H7 (cell line): ENCODE measurements at regions not wholly inside any gene's neighbourhood (a gene's known extent, or its start where the extent isn't known, plus 50 kb on each side); places are given as distances from the start of the nearest gene placed in this dataset.
A peak's percentile ranks its signal among the peaks of the same experiment; 100 is the strongest.
"Not testable (repeated sequence)": the region's sequence is repeated elsewhere in the genome, so short reads cannot be mapped to it uniquely, and the experiment has no call there.

Experiments used
- DNase-seq: peaks from one replicate; pipeline ENCODE4 v3.0.0; 2012
- H3K27me3 ChIP-seq: 2 replicates; pipeline ENCODE4 v1.6.0; 2011; ENCODE audit warnings: mild to moderate bottlenecking, low read length; ENCODE audit not compliant: control insufficient read depth, insufficient read depth
- H3K36me3 ChIP-seq: replicated peaks from 2 replicates; pipeline ENCODE4 v1.5.1; 2011; ENCODE audit warnings: low read length; ENCODE audit not compliant: control insufficient read depth, insufficient read depth
- H3K4me3 ChIP-seq: 2 replicates; pipeline ENCODE4 v1.5.1; 2011; ENCODE audit warnings: low read depth, mild to moderate bottlenecking, control low read depth, low read length, moderate library complexity; ENCODE audit not compliant: insufficient read depth

DNA sequence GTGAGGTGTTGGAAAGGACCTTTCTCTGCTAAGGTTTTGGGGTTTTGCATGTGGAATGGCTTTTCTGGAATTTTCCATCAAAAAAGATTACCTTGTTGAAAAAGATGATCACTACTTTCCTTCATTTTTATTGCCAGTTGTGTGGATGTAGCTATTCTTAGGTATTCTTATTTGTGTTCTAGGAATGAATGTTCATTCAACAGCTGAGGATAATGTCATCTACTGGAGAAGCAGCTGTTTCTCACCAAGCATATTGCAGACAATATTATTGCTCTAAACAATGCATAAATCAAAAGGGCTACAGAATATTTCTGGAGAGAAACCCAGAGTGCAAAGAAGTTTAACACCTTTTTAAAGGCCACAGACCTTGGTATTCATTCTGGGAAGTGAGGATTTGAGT, 145.6 kb upstream of the CALCR start:
- no peak for DNase-seq
- Histone ChIP-seq H3K36me3 (no peaks in the 10 kb centered on the region), H3K4me3 (no peak overlapping the region), H3K27me3 (no peaks in the 10 kb centered on the region)

GRCh38 chr7:93719546-93719945, 145.0 kb upstream of the CALCR start:
- Histone ChIP-seq H3K27me3 (no peaks in the 10 kb centered on the region), H3K36me3 (no peaks in the 10 kb centered on the region), H3K4me3 (no peak overlapping the region)
- no peak for DNase-seq

DNA sequence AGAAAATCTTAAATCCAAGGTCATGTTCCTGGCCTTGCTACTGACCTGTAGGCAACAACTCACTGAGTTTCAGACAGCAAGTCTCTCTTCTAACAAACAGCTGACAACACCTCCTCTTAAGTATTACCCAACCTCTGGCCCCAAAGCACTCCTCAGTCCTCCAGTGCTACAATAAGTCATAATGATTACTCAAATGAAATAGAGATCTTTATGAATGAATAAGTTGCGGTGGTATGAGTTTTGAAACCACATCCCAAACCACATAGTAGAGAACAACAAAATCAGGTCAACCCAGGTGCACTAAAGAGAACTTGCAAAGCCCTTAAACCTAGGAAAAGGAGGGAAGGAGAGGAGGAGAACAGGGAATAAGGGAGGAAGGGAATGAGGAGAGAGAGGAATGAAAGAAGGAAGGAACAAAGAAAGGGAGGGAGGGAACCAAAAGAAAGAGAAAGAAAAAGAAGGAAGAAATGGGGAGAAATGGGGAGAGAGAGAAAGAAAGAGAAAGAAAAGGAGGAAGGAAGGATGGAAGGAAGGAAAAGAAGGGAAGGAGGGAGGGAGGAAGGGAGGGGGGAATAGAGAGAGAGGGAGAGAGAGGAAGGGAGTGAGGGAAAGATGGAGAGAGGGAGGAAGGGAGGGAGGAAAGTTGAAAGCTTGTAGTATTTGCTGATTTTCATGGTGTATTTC, 142.8 kb upstream of the CALCR start:
- DNase-seq, result no peak
- no peaks in the 10 kb centered on the region for H3K36me3 ChIP-seq

GRCh38 chr7:93715234-93715633, 140.7 kb upstream of the CALCR start:
- Histone ChIP-seq H3K4me3 (no peak overlapping the region), H3K36me3 (no peaks in the 10 kb centered on the region), H3K27me3 (no peaks in the 10 kb centered on the region)
- peak; percentile 32 for DNase-seq

More for the DNA sequence above, 142.8 kb upstream of the CALCR start:
- Histone ChIP-seq H3K27me3 (no peaks in the 10 kb centered on the region), H3K4me3 (no peak overlapping the region)

DNA sequence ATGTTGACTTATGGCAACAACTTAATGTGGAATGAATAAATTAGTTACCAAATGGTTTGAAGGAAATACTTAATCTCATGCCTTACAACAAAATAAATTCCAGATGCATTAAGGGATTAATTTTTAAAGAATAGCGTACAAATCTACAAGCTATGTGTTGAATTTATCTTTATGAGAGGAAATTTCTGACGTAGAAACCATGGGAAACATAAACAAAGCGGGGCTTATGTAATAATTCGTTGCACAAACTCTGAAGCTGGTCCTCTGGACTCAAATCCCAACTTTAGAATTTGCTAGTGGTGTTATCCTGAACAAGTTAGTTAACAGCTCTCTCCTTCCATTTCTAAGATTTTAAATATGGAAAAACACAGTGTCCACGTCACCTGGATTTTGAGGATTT, 137.4 kb upstream of the CALCR start:
- H3K4me3 ChIP-seq, result no peak overlapping the region
- no peak for DNase-seq
- H3K36me3 ChIP-seq, result no peaks in the 10 kb centered on the region
- no peaks in the 10 kb centered on the region for H3K27me3 ChIP-seq

- H3K27me3 ChIP-seq, DNase-seq, H3K4me3 ChIP-seq, H3K36me3 ChIP-seq: not testable (repeated sequence)
These were observed 133.7 kb upstream of the CALCR start for GRCh38 chr7:93708255-93708654.

DNA sequence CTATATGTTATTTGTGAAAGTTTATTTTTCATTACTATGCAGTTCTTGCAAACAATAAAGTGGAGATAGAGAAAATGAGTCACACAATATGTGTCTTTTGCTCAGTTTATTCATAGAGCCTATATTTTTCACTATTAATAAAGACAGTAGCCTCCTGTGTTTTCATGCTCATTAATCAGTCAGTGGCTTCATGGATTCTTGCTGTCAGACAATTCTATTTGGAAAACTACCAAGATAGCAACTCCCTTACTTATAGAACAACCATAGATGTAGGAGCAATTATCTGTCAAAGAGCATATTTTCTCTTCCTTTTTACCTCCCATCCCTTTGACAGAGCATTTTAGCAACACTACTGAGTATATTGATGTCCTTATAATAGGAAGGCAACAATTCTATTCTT, 132.7 kb upstream of the CALCR start:
- Histone ChIP-seq H3K36me3 (no peaks in the 10 kb centered on the region), H3K27me3 (no peaks in the 10 kb centered on the region), H3K4me3 (no peak overlapping the region)
- no peak for DNase-seq

DNA sequence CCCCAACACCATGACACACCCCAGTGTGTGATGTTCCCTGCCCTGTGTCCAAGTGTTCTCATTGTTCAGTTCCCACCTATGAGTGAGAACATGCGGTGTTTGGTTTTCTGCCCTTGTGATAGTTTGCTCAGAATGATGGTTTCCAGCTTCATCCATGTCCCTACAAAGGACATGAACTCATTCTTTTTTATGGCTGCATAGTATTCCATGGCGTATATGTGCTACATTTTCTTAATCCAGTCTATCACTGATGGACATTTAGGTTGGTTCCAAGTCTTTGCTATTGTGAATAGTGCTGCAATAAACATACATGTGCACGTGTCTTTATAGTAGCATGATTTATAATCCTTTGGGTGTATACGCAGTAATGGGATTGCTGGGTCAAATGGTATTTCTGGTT, 131.6 kb upstream of the CALCR start:
- H3K27me3 ChIP-seq, H3K4me3 ChIP-seq, DNase-seq, H3K36me3 ChIP-seq: not testable (repeated sequence)

DNA sequence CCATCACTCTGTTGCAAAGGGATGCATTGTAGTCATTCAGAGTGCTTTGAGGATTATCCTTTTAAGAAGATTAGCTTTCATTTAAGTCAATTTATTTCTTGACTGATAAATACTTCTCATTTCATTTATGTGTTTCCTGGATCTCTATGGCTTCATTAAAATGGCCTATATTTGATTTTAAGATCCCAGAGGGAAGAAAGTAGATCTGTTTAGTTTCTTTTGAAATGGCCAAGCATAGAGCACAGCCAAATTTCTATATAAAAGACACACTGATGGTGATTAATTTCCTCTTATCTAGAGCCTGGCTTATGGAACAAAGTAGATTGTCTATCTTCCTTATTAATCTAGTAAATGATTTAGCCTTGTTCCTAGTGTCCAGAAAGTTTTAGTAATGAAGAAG, 129.7 kb upstream of the CALCR start:
- H3K4me3 ChIP-seq, result no peak overlapping the region
- H3K27me3 ChIP-seq, result no peaks in the 10 kb centered on the region
- no peaks in the 10 kb centered on the region for H3K36me3 ChIP-seq
- DNase-seq, result no peak

DNA sequence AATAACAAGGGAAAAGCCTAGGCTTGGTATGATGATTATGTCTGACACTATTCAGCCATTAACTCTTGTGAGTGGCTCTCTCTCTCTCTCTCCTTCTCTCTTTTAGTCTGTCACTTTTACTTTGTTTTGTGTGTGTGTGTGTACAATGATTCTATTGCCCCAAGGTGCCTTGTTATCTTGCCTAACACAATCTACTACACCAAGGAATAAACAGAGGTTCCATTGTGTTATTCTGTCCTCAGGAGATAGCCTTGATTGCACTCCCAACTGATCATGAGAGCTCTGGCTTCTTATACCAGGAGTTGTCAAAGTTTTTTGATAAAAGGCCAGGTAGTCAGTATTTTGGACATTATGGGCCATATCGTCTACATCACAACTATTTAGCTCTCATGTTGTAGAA, 123.4 kb upstream of the CALCR start:
- Histone ChIP-seq H3K4me3 (no peak overlapping the region), H3K27me3 (no peaks in the 10 kb centered on the region), H3K36me3 (no peaks in the 10 kb centered on the region)
- no peak for DNase-seq

DNA sequence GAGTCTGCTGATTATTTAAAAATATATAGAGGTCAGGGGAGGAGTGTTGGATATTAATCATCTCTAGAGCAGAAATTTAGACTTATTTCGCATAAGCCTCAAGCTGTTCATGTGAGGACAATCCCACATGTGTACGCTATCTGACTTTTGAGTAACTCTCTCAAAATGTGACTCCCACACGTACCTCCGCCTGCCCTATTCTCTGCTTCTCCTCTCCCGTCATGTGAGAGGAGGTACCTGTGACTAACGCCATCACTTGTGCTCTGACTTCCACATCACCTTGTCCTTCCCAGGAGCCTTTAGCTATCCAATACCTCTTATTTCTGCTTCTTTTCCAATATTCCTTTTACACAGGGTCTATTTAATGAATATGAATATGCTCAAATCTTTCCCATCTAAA, 119.3 kb upstream of the CALCR start:
- Histone ChIP-seq H3K27me3 (no peaks in the 10 kb centered on the region), H3K36me3 (no peaks in the 10 kb centered on the region), H3K4me3 (no peak overlapping the region)
- DNase-seq, result no peak

DNA sequence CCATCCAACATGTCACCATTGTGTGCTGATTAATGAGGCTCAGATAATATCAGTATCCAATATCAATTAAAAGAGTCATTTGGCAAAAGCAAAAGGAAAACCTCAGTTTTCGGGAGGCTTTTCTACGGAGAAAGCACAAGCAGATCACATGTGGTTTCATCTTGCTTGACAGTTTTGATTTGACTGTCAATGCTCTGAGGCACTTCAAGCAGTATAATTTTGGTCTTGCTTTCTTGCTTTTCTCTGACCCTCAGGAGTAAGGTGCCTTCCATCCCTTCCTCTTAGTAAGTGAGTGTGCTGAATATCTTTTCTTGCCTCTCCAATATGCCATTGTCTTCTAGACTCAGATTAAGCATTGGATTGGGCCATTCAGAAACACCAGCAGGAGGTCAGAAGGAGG, 115.5 kb upstream of the CALCR start:
- Histone ChIP-seq H3K4me3 (no peak overlapping the region), H3K36me3 (no peaks in the 10 kb centered on the region), H3K27me3 (no peaks in the 10 kb centered on the region)
- no peak for DNase-seq

- no peak for DNase-seq
- H3K36me3 ChIP-seq, result no peaks in the 10 kb centered on the region
These were observed 103.7 kb upstream of the CALCR start for GRCh38 chr7:93678185-93678584.

GRCh38 chr7:93663561-93664299, 89.2 kb upstream of the CALCR start:
- H3K36me3 ChIP-seq, result no peaks in the 10 kb centered on the region
- DNase-seq, result no peak
- no peak overlapping the region for H3K4me3 ChIP-seq
- H3K27me3 ChIP-seq, result no peaks in the 10 kb centered on the region

More at GRCh38 chr7:93678185-93678584, 103.7 kb upstream of the CALCR start:
- no peak overlapping the region for H3K4me3 ChIP-seq
- H3K27me3 ChIP-seq, result no peaks in the 10 kb centered on the region

DNA sequence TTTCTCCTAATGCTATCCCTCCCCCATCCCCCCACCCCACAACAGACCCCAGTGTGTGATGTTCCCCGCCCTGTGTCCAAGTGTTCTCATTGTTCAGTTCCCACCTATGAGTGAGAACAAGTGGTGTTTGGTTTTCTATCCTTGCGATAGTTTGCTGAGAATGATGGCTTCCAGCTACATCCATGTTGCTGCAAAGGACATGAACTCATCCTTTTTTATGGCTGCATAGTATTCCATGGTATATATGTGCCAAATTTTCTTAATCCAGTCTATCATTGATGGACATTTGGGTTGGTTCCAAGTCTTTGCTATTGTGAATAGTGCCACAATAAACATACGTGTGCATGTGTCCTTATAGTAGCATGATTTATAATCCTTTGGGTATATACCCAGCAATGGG, 83.6 kb upstream of the CALCR start:
- not testable (repeated sequence) for H3K27me3 ChIP-seq, H3K4me3 ChIP-seq, DNase-seq, H3K36me3 ChIP-seq
